ENCODE measurements at regions not wholly inside any gene's neighbourhood (a gene's known extent, or its start where the extent isn't known, plus 50 kb on each side); places are given as distances from the start of the nearest gene placed in this dataset.

- H3K36me3 ChIP-seq: no peaks in the 10 kb centered on the region
- WGBS, 5 donors: 72 to 81% (median 77%) methylated on average over 10 of the region's 10 CpGs
- no peak for DNase-seq
These were observed 60.6 kb upstream of the CD34 start for GRCh38 chr1:207971331-207972219.

GRCh38 chr1:207970329-207971233 lies 59.7 kb upstream of the CD34 start:
- intact Hi-C loops (cut with DNase I; ENCODE audit: low total_unique reads): no loop called here
- H3K4me3 ChIP-seq: no peak overlapping the region
- DNase-seq: no peak
- no peaks in the 10 kb centered on the region for H3K9me3 ChIP-seq
- H3K27ac ChIP-seq: peak overlapping the region in 1 of 5 donors; percentile 7
- 34 to 58% (median 41%) methylated on average over 16 of the region's 16 CpGs for WGBS, 5 donors
- no peaks in the 10 kb centered on the region for H3K27me3 ChIP-seq
- H3K36me3 ChIP-seq: no peaks in the 10 kb centered on the region
- TF ChIP-seq POLR2A (IDR thresholded peaks at IDR 0.05) (no peak), POLR2AphosphoS5 (IDR thresholded peaks at IDR 0.05) (no peak), CTCF (IDR thresholded peaks at IDR 0.05) (no peak), EP300 (IDR thresholded peaks at IDR 0.05) (no peak)
- peaks cover 0 to 16% (median 12%) of the 10 kb centered on the region in 4 donors for H3K4me1 ChIP-seq

More at GRCh38 chr1:207971331-207972219, 60.6 kb upstream of the CD34 start:
- intact Hi-C loops (cut with DNase I; ENCODE audit: low total_unique reads): no loop called here
- Histone ChIP-seq H3K27me3 (no peaks in the 10 kb centered on the region), H3K9me3 (no peaks in the 10 kb centered on the region), H3K4me1 (peaks cover 0 to 16% (median 12%) of the 10 kb centered on the region in 4 donors), H3K27ac (no peak overlapping the region), H3K4me3 (no peak overlapping the region)
- no peak for TF ChIP-seq CTCF (IDR thresholded peaks at IDR 0.05)
- no peak for TF ChIP-seq EP300 (IDR thresholded peaks at IDR 0.05)
- no peak for TF ChIP-seq POLR2AphosphoS5 (IDR thresholded peaks at IDR 0.05)
- no peak for TF ChIP-seq POLR2A (IDR thresholded peaks at IDR 0.05)

GRCh38 chr1:207969528-207969927 lies 58.6 kb upstream of the CD34 start:
- Histone ChIP-seq H3K27ac (no peak overlapping the region), H3K36me3 (no peaks in the 10 kb centered on the region), H3K4me3 (no peak overlapping the region), H3K27me3 (no peaks in the 10 kb centered on the region), H3K4me1 (peaks cover 4 to 24% (median 20%) of the 10 kb centered on the region in 4 donors), H3K9me3 (no peaks in the 10 kb centered on the region)
- 89 to 100% (median 95%) methylated on average over 2 of the region's 2 CpGs for WGBS, 5 donors
- TF ChIP-seq EP300 (IDR thresholded peaks at IDR 0.05) (no peak), POLR2A (IDR thresholded peaks at IDR 0.05) (no peak), CTCF (IDR thresholded peaks at IDR 0.05) (no peak), POLR2AphosphoS5 (IDR thresholded peaks at IDR 0.05) (no peak)
- intact Hi-C loops (cut with DNase I; ENCODE audit: low total_unique reads): no loop called here
- DNase-seq: no peak

DNA sequence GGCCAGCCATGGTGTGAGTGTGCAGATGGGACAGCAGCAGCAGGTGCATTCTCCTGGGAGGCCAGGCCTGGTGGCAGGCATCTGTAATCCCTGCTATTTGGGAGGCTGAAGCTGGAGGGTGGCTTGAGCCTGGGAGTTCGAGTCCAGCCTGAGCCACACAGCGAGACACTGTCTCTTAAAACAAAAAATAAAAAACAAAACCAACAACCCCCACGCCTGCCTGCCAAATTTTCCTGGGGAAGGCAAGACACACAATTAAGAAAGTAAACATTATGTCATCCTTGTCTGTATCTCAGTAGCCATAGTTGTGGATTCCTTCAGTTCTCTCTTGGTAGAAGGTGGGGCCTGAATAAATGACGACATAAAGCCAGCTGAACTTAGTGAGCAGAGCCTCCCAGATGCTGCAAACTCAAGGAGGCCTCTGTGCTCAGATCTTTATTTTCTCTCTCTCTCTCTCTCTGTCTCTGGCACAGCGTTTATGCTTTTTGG lies 57.6 kb upstream of the CD34 start:
- Histone ChIP-seq H3K27me3 (no peaks in the 10 kb centered on the region), H3K4me3 (no peak overlapping the region), H3K27ac (no peak overlapping the region), H3K4me1 (peaks cover 11 to 34% (median 29%) of the 10 kb centered on the region in 4 donors), H3K9me3 (no peaks in the 10 kb centered on the region), H3K36me3 (no peaks in the 10 kb centered on the region)
- DNase-seq: peak in 1 of 2 donors; percentile 65
- WGBS, 5 donors: 58 to 71% (median 62%) methylated on average over 4 to 5 of the region's 5 CpGs
- TF ChIP-seq POLR2A (IDR thresholded peaks at IDR 0.05) (no peak), POLR2AphosphoS5 (IDR thresholded peaks at IDR 0.05) (no peak), CTCF (IDR thresholded peaks at IDR 0.05) (no peak), EP300 (IDR thresholded peaks at IDR 0.05) (no peak)
- intact Hi-C loops (cut with DNase I; ENCODE audit: low total_unique reads): no loop called here

All from stomach (tissue), 8 donors.